Gastroesophageal sphincter (tissue), 4 donors: ENCODE measurements at regions not wholly inside any gene's neighbourhood (a gene's known extent, or its start where the extent isn't known, plus 50 kb on each side); places are given as distances from the start of the nearest gene placed in this dataset.

Experiments used
- ATAC-seq: fragments of 150-250 bp; one replicate; pipeline ENCODE4 v1.9.1; 2016; ENCODE audit warnings: mild to moderate bottlenecking, moderate library complexity
- H3K27ac ChIP-seq, 4 donors: fragments of 200-600 bp; sonication (generic) in 3 of 4; 1 replicate in 3 of 4; 2 replicates in 1 of 4; pipeline ENCODE4 v1.5.1; 2016 to 2019
- H3K27me3 ChIP-seq: fragments of 200-600 bp; sonication (generic); one replicate; pipeline ENCODE4 v1.5.1; 2019
- H3K36me3 ChIP-seq, 2 donors: fragments of 200-600 bp; sonication (generic); one replicate each; pipeline ENCODE4 v1.5.1; 2019; ENCODE audit warnings: control low read depth in 1 of 2
- H3K4me1 ChIP-seq, 3 donors: fragments of 200-600 bp; sonication (generic); 1 replicate in 2 of 3; 2 replicates in 1 of 3; pipeline ENCODE4 v1.5.1; 2016 to 2019; ENCODE audit warnings: control low read depth in 2 of 3
- H3K4me3 ChIP-seq, 2 donors: fragments of 200-600 bp; sonication (generic); one replicate each; pipeline ENCODE4 v1.5.1; 2019; ENCODE audit warnings: mild to moderate bottlenecking in 1 of 2, moderate library complexity in 1 of 2
- H3K9me3 ChIP-seq, 3 donors: fragments of 200-600 bp; sonication (generic); one replicate each; pipeline ENCODE4 v1.5.1; 2017 to 2019; ENCODE audit warnings: control low read depth in 2 of 3
- EP300 ChIP-seq: sonication (generic); formaldehyde crosslinking; IDR thresholded peaks from one replicate; pipeline ENCODE4 v1.6.1; 2017; ENCODE audit warnings: antibody characterized with exemption, mild to moderate bottlenecking
- POLR2A ChIP-seq, 2 donors: fragments of 450-650 bp; IDR thresholded peaks; one replicate each; pipeline ENCODE4 v1.6.1; 2017; ENCODE audit warnings: antibody characterized with exemption in 2 of 2, mild to moderate bottlenecking in 2 of 2, moderate library complexity in 1 of 2
- POLR2AphosphoS5 ChIP-seq: sonication (generic); formaldehyde crosslinking; IDR thresholded peaks from one replicate; pipeline ENCODE4 v1.6.1; 2017; ENCODE audit warnings: antibody characterized with exemption
- WGBS, 2 donors: methylation state at CpG; one replicate each; pipeline ENCODE4 v1.1.5; 2018; ENCODE audit warnings: low coverage in 1 of 2; 5-methylcytosine and 5-hydroxymethylcytosine counted together
- TF ChIP-seq, protein P1 (sequence below), 4 experiments: fragments of 200-600 bp in 2 of 4; fragments of 450-650 bp in 2 of 4; sonication (generic) in 1 of 4; IDR thresholded peaks; one replicate each; pipeline ENCODE4 v1.5.1; 2017 to 2019; ENCODE audit warnings: antibody characterized with exemption in 4 of 4, mild to moderate bottlenecking in 2 of 4, moderate library complexity in 2 of 4

DNA sequence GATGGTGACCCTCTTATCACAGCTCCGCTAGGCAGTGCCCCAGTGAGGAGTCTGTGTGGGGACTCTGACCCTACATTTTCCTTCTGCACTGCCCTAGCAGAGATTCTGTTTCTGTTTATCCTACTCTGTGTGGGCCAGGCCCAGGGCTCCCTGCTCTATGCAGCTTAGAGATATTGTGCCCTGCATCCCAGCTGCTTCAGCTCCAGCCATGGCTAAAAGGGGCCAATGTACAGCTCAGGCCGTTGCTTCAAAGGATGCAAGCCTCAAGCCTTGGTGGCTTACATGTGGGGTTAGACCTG lies 2030.7 kb upstream of the CDH9 start:
- Histone ChIP-seq H3K9me3 (no peaks in the 10 kb centered on the region), H3K27ac (no peak overlapping the region), H3K27me3 (no peaks in the 10 kb centered on the region), H3K36me3 (no peaks in the 10 kb centered on the region), H3K4me1 (no peaks in the 10 kb centered on the region), H3K4me3 (no peak overlapping the region)
- WGBS, 2 donors = no CpG with 5 or more reads among the region's 2 CpGs
- TF ChIP-seq, protein P1, sequence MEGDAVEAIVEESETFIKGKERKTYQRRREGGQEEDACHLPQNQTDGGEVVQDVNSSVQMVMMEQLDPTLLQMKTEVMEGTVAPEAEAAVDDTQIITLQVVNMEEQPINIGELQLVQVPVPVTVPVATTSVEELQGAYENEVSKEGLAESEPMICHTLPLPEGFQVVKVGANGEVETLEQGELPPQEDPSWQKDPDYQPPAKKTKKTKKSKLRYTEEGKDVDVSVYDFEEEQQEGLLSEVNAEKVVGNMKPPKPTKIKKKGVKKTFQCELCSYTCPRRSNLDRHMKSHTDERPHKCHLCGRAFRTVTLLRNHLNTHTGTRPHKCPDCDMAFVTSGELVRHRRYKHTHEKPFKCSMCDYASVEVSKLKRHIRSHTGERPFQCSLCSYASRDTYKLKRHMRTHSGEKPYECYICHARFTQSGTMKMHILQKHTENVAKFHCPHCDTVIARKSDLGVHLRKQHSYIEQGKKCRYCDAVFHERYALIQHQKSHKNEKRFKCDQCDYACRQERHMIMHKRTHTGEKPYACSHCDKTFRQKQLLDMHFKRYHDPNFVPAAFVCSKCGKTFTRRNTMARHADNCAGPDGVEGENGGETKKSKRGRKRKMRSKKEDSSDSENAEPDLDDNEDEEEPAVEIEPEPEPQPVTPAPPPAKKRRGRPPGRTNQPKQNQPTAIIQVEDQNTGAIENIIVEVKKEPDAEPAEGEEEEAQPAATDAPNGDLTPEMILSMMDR (IDR thresholded peaks at IDR 0.05) = no peak
- TF ChIP-seq EP300 (no peak), POLR2AphosphoS5 (no peak), POLR2A (IDR thresholded peaks at IDR 0.05) (no peak)
- ATAC-seq = no peak

DNA sequence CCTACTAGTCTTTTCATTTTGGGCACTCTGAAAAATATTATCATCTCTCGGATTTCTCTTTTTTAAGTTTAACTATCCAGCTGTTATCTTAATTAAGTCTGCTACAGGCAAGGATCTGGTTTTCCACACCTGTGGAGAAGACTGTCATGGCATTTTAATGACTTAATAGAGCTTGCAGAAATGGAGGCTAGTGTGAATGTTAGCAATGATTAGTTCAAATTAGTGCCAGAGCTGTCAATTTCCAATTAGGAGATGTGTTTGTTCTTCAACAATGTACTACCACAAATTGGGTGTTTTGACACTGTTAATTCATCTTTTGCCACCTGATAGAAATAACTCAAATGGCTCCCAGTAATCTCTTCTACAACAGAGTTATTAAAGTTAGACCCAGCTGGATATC lies 2023.0 kb upstream of the CDH9 start:
- H3K27ac ChIP-seq = no peak overlapping the region
- H3K36me3 ChIP-seq = no peaks in the 10 kb centered on the region
- no peak for TF ChIP-seq POLR2AphosphoS5
- TF ChIP-seq, protein P1 (IDR thresholded peaks at IDR 0.05) = no peak
- no peak overlapping the region for H3K4me3 ChIP-seq
- no peaks in the 10 kb centered on the region for H3K4me1 ChIP-seq
- no peak for ATAC-seq
- H3K9me3 ChIP-seq = peaks cover 0 to 5% (median 0%) of the 10 kb centered on the region in 3 donors
- WGBS, 2 donors = 47 to 71% methylated on average over 1 of the region's 1 CpG
- H3K27me3 ChIP-seq = no peaks in the 10 kb centered on the region

DNA sequence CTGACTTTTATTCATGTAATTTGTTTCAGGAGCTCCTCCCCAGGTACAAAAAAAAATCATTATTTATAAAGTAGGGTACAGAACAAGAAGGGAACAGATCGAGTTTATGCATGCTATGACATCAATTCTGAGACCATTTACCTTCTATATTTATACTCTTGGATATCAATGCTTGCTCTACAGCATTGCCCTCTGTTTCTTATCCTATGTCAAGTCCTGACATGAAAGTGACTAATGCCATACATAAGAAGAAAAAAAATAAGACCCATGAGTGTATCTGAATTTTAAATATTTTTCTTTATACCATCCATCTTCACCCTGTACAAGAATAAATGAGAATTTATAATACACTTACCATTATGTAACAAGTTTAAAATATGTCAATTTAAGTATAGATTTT lies 2016.3 kb upstream of the CDH9 start:
- no peak overlapping the region for H3K4me3 ChIP-seq
- no peaks in the 10 kb centered on the region for H3K4me1 ChIP-seq
- no peak for ATAC-seq
- H3K9me3 ChIP-seq = no peaks in the 10 kb centered on the region
- TF ChIP-seq, protein P1 (IDR thresholded peaks at IDR 0.05) = no peak
- TF ChIP-seq EP300 = no peak
- no peak for TF ChIP-seq POLR2A (IDR thresholded peaks at IDR 0.05)
- no peak for TF ChIP-seq POLR2AphosphoS5
- H3K27ac ChIP-seq = no peak overlapping the region
- 15 to 21% methylated on average over 1 of the region's 1 CpG for WGBS, 2 donors
- H3K36me3 ChIP-seq = no peaks in the 10 kb centered on the region
- no peaks in the 10 kb centered on the region for H3K27me3 ChIP-seq

DNA sequence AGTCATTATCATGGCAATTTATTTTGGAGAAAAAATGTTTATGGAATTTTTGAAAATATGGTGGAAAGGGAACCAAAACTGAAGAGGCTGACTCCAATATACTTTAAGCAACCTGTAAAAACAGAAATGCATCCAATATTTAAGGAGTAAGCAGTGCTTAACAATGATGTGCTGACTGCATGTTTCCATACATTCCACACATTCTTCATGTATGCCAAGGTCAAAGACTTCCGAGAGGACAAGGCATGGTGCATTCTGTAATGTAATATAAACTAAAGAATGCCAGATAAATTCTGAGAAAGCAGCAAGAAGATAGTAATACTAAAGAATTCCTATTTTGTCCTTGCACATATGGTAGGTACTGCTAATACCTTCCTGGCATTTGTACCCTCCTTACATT lies 2015.9 kb upstream of the CDH9 start:
- WGBS, 2 donors = 0 to 11% methylated on average over 1 of the region's 1 CpG
- no peak overlapping the region for H3K27ac ChIP-seq
- H3K27me3 ChIP-seq = no peaks in the 10 kb centered on the region
- H3K36me3 ChIP-seq = no peaks in the 10 kb centered on the region
- no peaks in the 10 kb centered on the region for H3K4me1 ChIP-seq
- H3K4me3 ChIP-seq = no peak overlapping the region
- no peaks in the 10 kb centered on the region for H3K9me3 ChIP-seq
- TF ChIP-seq EP300 = no peak
- TF ChIP-seq, protein P1 (IDR thresholded peaks at IDR 0.05) = no peak
- TF ChIP-seq POLR2AphosphoS5 = no peak
- TF ChIP-seq POLR2A (IDR thresholded peaks at IDR 0.05) = no peak
- no peak for ATAC-seq

DNA sequence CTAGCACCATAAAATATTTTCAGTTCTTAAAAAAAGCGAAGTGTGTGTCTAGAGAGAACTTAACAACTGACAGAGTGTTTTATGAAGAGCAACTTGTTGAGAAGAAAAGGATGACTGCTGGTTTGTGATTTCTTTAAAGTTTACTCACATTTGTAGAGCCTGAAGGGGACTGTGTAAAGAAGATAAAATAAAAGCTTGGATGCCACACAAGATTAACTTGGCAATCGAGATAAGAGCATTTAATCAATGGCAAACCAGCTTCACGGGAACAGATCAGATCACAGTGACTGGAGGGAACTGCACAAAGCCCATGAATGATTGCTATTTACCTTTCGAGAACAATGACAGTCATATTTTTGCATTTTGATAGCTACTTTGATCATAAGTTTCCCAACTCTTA lies 2013.1 kb upstream of the CDH9 start:
- H3K9me3 ChIP-seq = no peaks in the 10 kb centered on the region
- 62 to 79% methylated on average over 4 of the region's 4 CpGs for WGBS, 2 donors
- H3K27ac ChIP-seq = no peak overlapping the region
- no peak overlapping the region for H3K4me3 ChIP-seq
- ATAC-seq = no peak
- TF ChIP-seq EP300 (no peak), POLR2A (IDR thresholded peaks at IDR 0.05) (no peak), POLR2AphosphoS5 (no peak)
- TF ChIP-seq, protein P1 (IDR thresholded peaks at IDR 0.05) = no peak
- no peaks in the 10 kb centered on the region for H3K36me3 ChIP-seq
- no peaks in the 10 kb centered on the region for H3K27me3 ChIP-seq
- no peaks in the 10 kb centered on the region for H3K4me1 ChIP-seq
